IMR-90 (cell line): ENCODE measurements at regions not wholly inside any gene's neighbourhood (a gene's known extent, or its start where the extent isn't known, plus 50 kb on each side); places are given as distances from the start of the nearest gene placed in this dataset.

Experiments
- ATAC-seq: fragments of 200-7000 bp; cut with Tn5 transposase; 2 replicates; pipeline ENCODE4 v1.9.1; 2020; ENCODE audit warnings: low read depth, mild to moderate bottlenecking, moderate library complexity
- BruUV-seq: library from RNA; stranded (reverse); fragments of 400-500 nt; replicated peaks from 2 replicates; lab custom pipeline; 2021; lab: Mats Ljungman, UMichigan
- CTCF ChIA-PET: fragments of 300-600 bp; formaldehyde crosslinking; extraction: SDS; loops from one replicate; lab custom pipeline; 2021; ENCODE audit warnings: antibody characterized with exemption; lab: Yijun Ruan, JAX
- POLR2A ChIA-PET: fragments of 300-600 bp; sonication (Branson Sonifier 250); formaldehyde crosslinking; loops from one replicate; lab custom pipeline; 2022; ENCODE audit warnings: antibody characterized with exemption; ENCODE audit not compliant: unreplicated experiment; lab: Charles Lee
- DNase-seq: peaks from one replicate; pipeline ENCODE4 v3.0.0; 2013
- H2AFZ ChIP-seq: replicated peaks from 2 replicates; pipeline ENCODE3; 2013; ENCODE audit warnings: low read length, mild to moderate bottlenecking; ENCODE audit not compliant: poor library complexity
- H2AK5ac ChIP-seq: 2 replicates; pipeline ENCODE4 v1.6.1; 2013; ENCODE audit warnings: low read depth, low read length, inconsistent platforms
- H2AK9ac ChIP-seq: replicated peaks from 2 replicates; pipeline ENCODE3; 2013; ENCODE audit warnings: mild to moderate bottlenecking, low read depth, low read length, moderate library complexity; ENCODE audit not compliant: poor library complexity
- H2BK120ac ChIP-seq: 2 replicates; pipeline ENCODE4 v1.6.1; 2013; ENCODE audit warnings: low read depth, low read length, inconsistent platforms
- H2BK15ac ChIP-seq: 3 replicates; pipeline ENCODE4 v1.6.1; 2013; ENCODE audit warnings: low read depth, low read length, inconsistent platforms
- H2BK20ac ChIP-seq: 2 replicates; pipeline ENCODE4 v1.6.1; 2013; ENCODE audit warnings: low read depth, mild to moderate bottlenecking, inconsistent platforms, low read length, moderate library complexity
- H2BK5ac ChIP-seq: 2 replicates; pipeline ENCODE4 v1.6.1; 2013; ENCODE audit warnings: mild to moderate bottlenecking, low read depth, low read length, inconsistent platforms; ENCODE audit not compliant: poor library complexity, severe bottlenecking
- H3K14ac ChIP-seq: replicated peaks from 2 replicates; pipeline ENCODE4 v1.6.1; 2013; ENCODE audit warnings: low read depth, low read length, inconsistent platforms
- H3K18ac ChIP-seq: 2 replicates; pipeline ENCODE4 v1.6.1; 2013; ENCODE audit warnings: low read depth, low read length, control low read depth
- H3K23ac ChIP-seq: 2 replicates; pipeline ENCODE4 v1.6.1; 2013; ENCODE audit warnings: low read depth, low read length, inconsistent platforms
- H3K27ac ChIP-seq: 2 replicates; pipeline ENCODE4 v1.5.1; 2013; ENCODE audit warnings: mild to moderate bottlenecking, control low read depth, low read length; ENCODE audit not compliant: insufficient read depth
- H3K27me3 ChIP-seq: 2 replicates; pipeline ENCODE4 v1.6.1; 2013; ENCODE audit warnings: low read length; ENCODE audit not compliant: control insufficient read depth, insufficient read depth
- H3K36me3 ChIP-seq: 2 replicates; pipeline ENCODE4 v1.6.1; 2013; ENCODE audit warnings: low read length, mixed read lengths; ENCODE audit not compliant: control insufficient read depth, insufficient read depth
- H3K4ac ChIP-seq: 2 replicates; pipeline ENCODE4 v1.6.1; 2013; ENCODE audit warnings: low read depth, low read length, inconsistent platforms
- H3K4me1 ChIP-seq: 2 replicates; pipeline ENCODE4 v1.6.1; 2013; ENCODE audit warnings: low read length, mixed read lengths; ENCODE audit not compliant: control insufficient read depth, insufficient read depth
- H3K4me2 ChIP-seq: 2 replicates; pipeline ENCODE4 v1.6.1; 2013; ENCODE audit warnings: low read depth, mild to moderate bottlenecking, control low read depth, low read length, moderate library complexity
- H3K4me3 ChIP-seq: 2 replicates; pipeline ENCODE4 v1.5.1; 2013; ENCODE audit warnings: low read depth, mild to moderate bottlenecking, control low read depth, low read length, moderate library complexity; ENCODE audit not compliant: insufficient read depth
- H3K56ac ChIP-seq: 2 replicates; pipeline ENCODE4 v1.6.1; 2013; ENCODE audit warnings: low read length, inconsistent platforms; ENCODE audit not compliant: insufficient read depth; ENCODE audit errors: extremely low read depth
- H3K79me1 ChIP-seq, 2 experiments: 2 replicates each; pipeline ENCODE4 v1.6.1; 2013; ENCODE audit warnings: low read length in 2 of 2, inconsistent platforms in 1 of 2, low read depth in 1 of 2
- H3K9ac ChIP-seq: 2 replicates; pipeline ENCODE4 v1.6.1; 2013; ENCODE audit warnings: low read depth, low read length, control low read depth
- H3K9me1 ChIP-seq: 2 replicates; pipeline ENCODE4 v1.6.1; 2013; ENCODE audit warnings: low read length, inconsistent platforms; ENCODE audit not compliant: insufficient read depth
- H3K9me3 ChIP-seq: 2 replicates; pipeline ENCODE4 v1.6.1; 2013; ENCODE audit warnings: low read length; ENCODE audit not compliant: control insufficient read depth, insufficient read depth
- H4K20me1 ChIP-seq: 2 replicates; pipeline ENCODE4 v1.6.1; 2013; ENCODE audit warnings: low read length, inconsistent platforms; ENCODE audit not compliant: insufficient read depth
- H4K5ac ChIP-seq: 2 replicates; pipeline ENCODE4 v1.6.1; 2013; ENCODE audit warnings: mild to moderate bottlenecking, low read depth, low read length, control low read depth
- H4K8ac ChIP-seq, 2 experiments: 2 replicates each; pipeline ENCODE4 v1.6.1; 2013; ENCODE audit warnings: low read depth in 2 of 2, low read length in 2 of 2, control low read depth in 1 of 2, inconsistent platforms in 1 of 2
- H4K91ac ChIP-seq: 2 replicates; pipeline ENCODE4 v1.6.1; 2013; ENCODE audit warnings: low read depth, low read length, inconsistent platforms; ENCODE audit not compliant: insufficient read depth
- BHLHE40 ChIP-seq: fragments of 150-350 bp; IDR thresholded peaks from 2 replicates; pipeline ENCODE4 v1.6.1; 2016; ENCODE audit warnings: mild to moderate bottlenecking, low read depth, low read length
- CEBPB ChIP-seq: IDR thresholded peaks from 2 replicates; pipeline ENCODE4 v1.6.1; 2012; ENCODE audit warnings: low read depth, low read length, improper control_type of control experiment
- CHD1 ChIP-seq: IDR thresholded peaks from 2 replicates; pipeline ENCODE4 v1.6.1; 2012; ENCODE audit warnings: low read depth, low read length, improper control_type of control experiment
- CTCF ChIP-seq: conservative IDR thresholded peaks from 2 replicates; pipeline ENCODE4 v1.5.1; 2012; ENCODE audit warnings: mild to moderate bottlenecking, low read depth, low read length, improper control_type of control experiment
- ELK1 ChIP-seq: fragments of 150-350 bp; IDR thresholded peaks from 2 replicates; pipeline ENCODE4 v1.6.1; 2016; ENCODE audit warnings: low read depth, mild to moderate bottlenecking, low read length, moderate library complexity, borderline replicate concordance
- FOS ChIP-seq: fragments of 150-350 bp; IDR thresholded peaks from 2 replicates; pipeline ENCODE4 v1.6.1; 2016; ENCODE audit warnings: low read depth, low read length
- MAFK ChIP-seq: IDR thresholded peaks from 2 replicates; pipeline ENCODE4 v1.6.1; 2012; ENCODE audit warnings: low read depth, low read length, improper control_type of control experiment
- MAZ ChIP-seq: IDR thresholded peaks from 2 replicates; pipeline ENCODE4 v1.6.1; 2012; ENCODE audit warnings: low read depth, mild to moderate bottlenecking, low read length, improper control_type of control experiment, moderate library complexity, borderline replicate concordance
- MXI1 ChIP-seq: IDR thresholded peaks from 2 replicates; pipeline ENCODE4 v1.6.1; 2012; ENCODE audit warnings: low read depth, mild to moderate bottlenecking, low read length, moderate library complexity, borderline replicate concordance
- NFE2L2 ChIP-seq: fragments of 150-350 bp; IDR thresholded peaks from 2 replicates; pipeline ENCODE4 v1.6.1; 2016; ENCODE audit warnings: low read depth, mild to moderate bottlenecking, low read length
- POLR2A ChIP-seq: IDR thresholded peaks from 2 replicates; pipeline ENCODE4 v1.6.1; 2012; ENCODE audit warnings: mild to moderate bottlenecking, low read depth, low read length
- RAD21 ChIP-seq: IDR thresholded peaks from 2 replicates; pipeline ENCODE4 v1.6.1; 2012; ENCODE audit warnings: low read length, improper control_type of control experiment
- RCOR1 ChIP-seq: IDR thresholded peaks from 2 replicates; pipeline ENCODE4 v1.6.1; 2012; ENCODE audit warnings: mild to moderate bottlenecking, low read length, improper control_type of control experiment; ENCODE audit not compliant: insufficient replicate concordance
- RFX5 ChIP-seq: IDR thresholded peaks from 2 replicates; pipeline ENCODE4 v1.8.0; 2012; ENCODE audit warnings: low read depth, mild to moderate bottlenecking, low read length, moderate library complexity
- SMC3 ChIP-seq: fragments of 150-350 bp; IDR thresholded peaks from 2 replicates; pipeline ENCODE4 v1.6.1; 2016; ENCODE audit warnings: low read depth, mild to moderate bottlenecking, antibody characterized with exemption, low read length, moderate library complexity
- USF2 ChIP-seq: fragments of 150-350 bp; IDR thresholded peaks from 2 replicates; pipeline ENCODE4 v1.6.1; 2017; ENCODE audit warnings: mild to moderate bottlenecking, antibody characterized with exemption, low read length, low read depth
- WGBS, 2 experiments: methylation state at CpG; one replicate each; pipeline versions ENCODE4 v1.1.5 to v1.1.7; 2013; ENCODE audit warnings: missing lambda C conversion rate in 2 of 2; ENCODE audit not compliant: insufficient read length in 1 of 2; ENCODE audit errors: extremely low coverage in 2 of 2; 5-methylcytosine and 5-hydroxymethylcytosine counted together
- dilution Hi-C: fragments of 300-500 bp; cut with HindIII; formaldehyde crosslinking; loops from one replicate; pipeline ENCODE4 v1.14.3; 2018; ENCODE audit warnings: low sequenced_read_pairs; ENCODE audit not compliant: unreplicated experiment
- in situ Hi-C: fragments of 300-500 bp; cut with MboI; formaldehyde crosslinking; loops from 3 replicates; pipeline ENCODE4 v1.14.3; 2019; ENCODE audit warnings: low sequenced_read_pairs, inconsistent platforms, mixed read lengths
- intact Hi-C: fragments of 100-400 bp; cut with micrococcal nuclease; formaldehyde crosslinking; loops from 2 replicates; pipeline ENCODE4 v1.10.0; 2022

GRCh38 chr11:116344601-116345000 is 428.2 kb downstream of the BUD13 start:
- no peaks in the 10 kb centered on the region for H3K9me1 ChIP-seq
- in situ Hi-C loops = no loop called here
- no TSS peak for BruUV-seq
- no peaks in the 10 kb centered on the region for H3K27me3 ChIP-seq
- no peak overlapping the region for H3K56ac ChIP-seq
- no peaks in the 10 kb centered on the region for H3K79me1 ChIP-seq
- H3K9ac ChIP-seq = no peak overlapping the region
- POLR2A ChIA-PET = no interaction called here
- dilution Hi-C loops = no loop called here
- H4K8ac ChIP-seq = no peak overlapping the region
- intact Hi-C loops = no loop called here
- H3K18ac ChIP-seq = no peak overlapping the region
- H3K36me3 ChIP-seq = no peaks in the 10 kb centered on the region
- no peak overlapping the region for H3K4ac ChIP-seq
- TF ChIP-seq MAZ = no peak
- no peak for TF ChIP-seq MXI1
- TF ChIP-seq CEBPB = no peak
- TF ChIP-seq RCOR1 = no peak
- no peak for TF ChIP-seq NFE2L2
- no peak for TF ChIP-seq RFX5
- no peak for TF ChIP-seq MAFK
- no peak for TF ChIP-seq ELK1
- TF ChIP-seq CHD1 = no peak
- no peak for TF ChIP-seq RAD21
- no peak for TF ChIP-seq SMC3
- TF ChIP-seq FOS = no peak
- TF ChIP-seq POLR2A = no peak
- no peak for TF ChIP-seq USF2
- no peak for TF ChIP-seq CTCF
- no peak for TF ChIP-seq BHLHE40
- H4K20me1 ChIP-seq = no peaks in the 10 kb centered on the region
- no peak overlapping the region for H3K4me3 ChIP-seq
- 0% methylated on average over 1 of the region's 5 CpGs; no CpG with 5 or more reads in 1 of the 2 experiments for WGBS, 2 experiments
- H4K91ac ChIP-seq = no peak overlapping the region
- H2BK20ac ChIP-seq = no peak overlapping the region
- H3K14ac ChIP-seq = no peak overlapping the region
- H3K23ac ChIP-seq = no peak overlapping the region
- H3K4me2 ChIP-seq = no peak overlapping the region
- H2BK5ac ChIP-seq = no peak overlapping the region
- H2AFZ ChIP-seq = no peak overlapping the region
- no peak overlapping the region for H4K5ac ChIP-seq
- CTCF ChIA-PET = no interaction called here
- H2BK15ac ChIP-seq = no peak overlapping the region
- DNase-seq (no peak), ATAC-seq (no peak)
- no peaks in the 10 kb centered on the region for H3K4me1 ChIP-seq
- no peak overlapping the region for H2AK5ac ChIP-seq
- no peak overlapping the region for H2AK9ac ChIP-seq
- H3K27ac ChIP-seq = no peak overlapping the region
- H2BK120ac ChIP-seq = no peak overlapping the region
- peaks cover 12% of the 10 kb centered on the region for H3K9me3 ChIP-seq
